ENCODE measurements at regions not wholly inside any gene's neighbourhood (a gene's known extent, or its start where the extent isn't known, plus 50 kb on each side); places are given as distances from the start of the nearest gene placed in this dataset.
"Not testable (repeated sequence)": the region's sequence is repeated elsewhere in the genome, so short reads cannot be mapped to it uniquely, and the experiment has no call there.

DNA sequence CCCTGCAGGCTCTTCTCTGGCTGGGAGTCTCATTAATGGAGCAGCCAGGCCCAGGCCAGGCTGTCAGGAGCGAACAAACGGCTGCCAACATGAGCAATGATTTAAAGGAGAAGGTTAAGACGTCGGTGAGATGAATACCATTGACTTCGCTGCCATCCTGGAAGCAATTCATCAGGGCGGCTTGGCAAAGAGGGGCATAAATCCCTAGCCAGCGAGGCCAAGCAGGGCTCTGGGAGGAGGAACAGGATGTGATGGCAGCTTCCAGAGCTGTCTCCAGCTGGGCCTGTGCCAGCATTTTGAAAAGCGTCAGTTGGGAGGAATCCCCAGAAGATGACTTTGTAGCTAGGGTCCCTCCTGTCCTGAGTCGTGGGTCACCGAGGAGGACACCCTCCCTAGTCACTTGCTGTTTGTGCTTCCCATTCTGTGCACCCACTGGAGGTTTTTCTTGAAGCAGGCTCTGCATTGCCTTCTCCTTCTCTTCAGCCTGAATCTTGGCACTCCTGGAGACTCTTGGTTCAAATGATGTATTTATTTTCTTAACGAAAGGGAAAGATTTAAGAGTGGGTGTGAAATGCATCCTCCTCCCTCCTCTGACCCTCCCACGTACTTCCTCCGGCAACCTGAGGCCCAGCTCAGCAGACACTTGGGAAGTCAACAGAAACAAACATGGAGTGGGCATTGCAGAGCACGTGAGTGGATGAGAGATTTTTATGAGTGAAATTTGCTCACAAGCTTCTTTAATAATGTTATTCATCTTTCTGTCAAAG is 476.3 kb upstream of the CADM1 start (continued):
- no peak for TF ChIP-seq ZNF114 (CRISPR knock-in tag; IDR thresholded peaks at IDR 0.05)
- TF ChIP-seq, protein P1, sequence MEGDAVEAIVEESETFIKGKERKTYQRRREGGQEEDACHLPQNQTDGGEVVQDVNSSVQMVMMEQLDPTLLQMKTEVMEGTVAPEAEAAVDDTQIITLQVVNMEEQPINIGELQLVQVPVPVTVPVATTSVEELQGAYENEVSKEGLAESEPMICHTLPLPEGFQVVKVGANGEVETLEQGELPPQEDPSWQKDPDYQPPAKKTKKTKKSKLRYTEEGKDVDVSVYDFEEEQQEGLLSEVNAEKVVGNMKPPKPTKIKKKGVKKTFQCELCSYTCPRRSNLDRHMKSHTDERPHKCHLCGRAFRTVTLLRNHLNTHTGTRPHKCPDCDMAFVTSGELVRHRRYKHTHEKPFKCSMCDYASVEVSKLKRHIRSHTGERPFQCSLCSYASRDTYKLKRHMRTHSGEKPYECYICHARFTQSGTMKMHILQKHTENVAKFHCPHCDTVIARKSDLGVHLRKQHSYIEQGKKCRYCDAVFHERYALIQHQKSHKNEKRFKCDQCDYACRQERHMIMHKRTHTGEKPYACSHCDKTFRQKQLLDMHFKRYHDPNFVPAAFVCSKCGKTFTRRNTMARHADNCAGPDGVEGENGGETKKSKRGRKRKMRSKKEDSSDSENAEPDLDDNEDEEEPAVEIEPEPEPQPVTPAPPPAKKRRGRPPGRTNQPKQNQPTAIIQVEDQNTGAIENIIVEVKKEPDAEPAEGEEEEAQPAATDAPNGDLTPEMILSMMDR (conservative IDR thresholded peaks at IDR 0.05; ENCODE audit: low read depth in 2 of 2), result no peak
- no peak for TF ChIP-seq ZNF331 (CRISPR knock-in tag; IDR thresholded peaks at IDR 0.05; ENCODE audit: low read depth)

DNA sequence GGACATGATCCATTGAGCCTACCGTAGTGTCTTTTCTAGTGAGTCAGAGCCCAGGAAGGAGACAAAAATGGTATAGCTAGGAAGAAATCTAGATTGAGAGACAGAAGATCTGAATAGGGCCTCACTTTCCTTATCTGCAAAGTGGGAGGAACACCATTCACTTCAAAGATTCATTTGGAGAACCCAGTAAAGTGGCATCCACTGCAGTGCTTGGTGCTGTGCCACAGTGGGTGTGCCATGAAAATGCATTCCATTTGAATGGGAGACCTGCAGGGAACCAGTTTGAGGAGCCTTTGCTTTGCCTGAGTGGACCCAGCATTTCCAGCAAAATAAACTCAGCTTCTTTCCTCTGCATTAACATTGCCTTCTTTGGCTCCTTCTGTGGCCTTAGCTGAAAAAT is 470.5 kb upstream of the CADM1 start:
- H3K9me2 ChIP-seq (ENCODE audit: insufficient read depth), result no peaks in the 10 kb centered on the region
- H3K27me3 ChIP-seq (ENCODE audit: insufficient read depth), result peaks cover 25% of the 10 kb centered on the region
- peak overlapping the region; percentile 82 for H3K4me2 ChIP-seq
- H4K20me1 ChIP-seq (replicated peaks; ENCODE audit: insufficient read depth), result no peaks in the 10 kb centered on the region
- no peak overlapping the region for H3K27ac ChIP-seq (ENCODE audit: low read depth)
- ATAC-seq, result peak; percentile 80
- peaks cover 12% of the 10 kb centered on the region for H3K27me3 Mint-ChIP-seq (ENCODE audit: insufficient read depth, low read depth, poor library complexity)
- H3K36me3 Mint-ChIP-seq (ENCODE audit: low read depth), result no peaks in the 10 kb centered on the region; the same call in 2 of the 3 replicates
- DNase-seq (ENCODE audit: low spot score), result peak; percentile 21
- no peaks in the 10 kb centered on the region for H3K36me3 ChIP-seq (ENCODE audit: insufficient read depth)
- H3K27ac Mint-ChIP-seq, result 0 out of 2 replicates have a peak overlapping the region, but pooled peaks have one; percentile 61
- TF ChIP-seq, protein P1 (conservative IDR thresholded peaks at IDR 0.05; ENCODE audit: low read depth in 2 of 2), result no peak
- H2AFZ ChIP-seq, result peak overlapping the region; percentile 92; the same call in 1 of the 2 replicates
- H3K9me3 Mint-ChIP-seq, result peaks cover 15% of the 10 kb centered on the region; the same call in 2 of the 3 replicates
- peak overlapping the region; percentile 53 for H3K4me3 ChIP-seq
- peaks cover 25% of the 10 kb centered on the region for H3K4me1 Mint-ChIP-seq
- H3K4me1 ChIP-seq (ENCODE audit: insufficient read depth), result peaks cover 16% of the 10 kb centered on the region
- H3K79me2 ChIP-seq (replicated peaks; ENCODE audit: insufficient read depth), result no peaks in the 10 kb centered on the region
- H3F3A ChIP-seq (replicated peaks; ENCODE audit: low read depth), result no peaks in the 10 kb centered on the region
- peak overlapping the region; percentile 75 for H3K4me3 Mint-ChIP-seq

- Histone ChIP-seq H3K4me2 (peak overlapping the region; percentile 55), H3K27me3 (ENCODE audit: insufficient read depth) (peaks cover 27% of the 10 kb centered on the region), H3K4me3 (peak overlapping the region; percentile 38; the same call in 1 of the 2 replicates)
- H2AFZ ChIP-seq; H4K20me1 ChIP-seq (replicated peaks; ENCODE audit: insufficient read depth); H3K27ac ChIP-seq (ENCODE audit: low read depth); H3K4me3 Mint-ChIP-seq; H3K4me1 ChIP-seq (ENCODE audit: insufficient read depth); H3K36me3 Mint-ChIP-seq (ENCODE audit: low read depth); H3K27me3 Mint-ChIP-seq (ENCODE audit: insufficient read depth, low read depth, poor library complexity); H3K27ac Mint-ChIP-seq; ATAC-seq; H3K9me2 ChIP-seq (ENCODE audit: insufficient read depth); H3K79me2 ChIP-seq (replicated peaks; ENCODE audit: insufficient read depth); H3K4me1 Mint-ChIP-seq; H3F3A ChIP-seq (replicated peaks; ENCODE audit: low read depth); H3K36me3 ChIP-seq (ENCODE audit: insufficient read depth): not testable (repeated sequence)
- peak; percentile 33 for DNase-seq (ENCODE audit: low spot score)
- peaks cover 15% of the 10 kb centered on the region; the same call in 2 of the 3 replicates for H3K9me3 Mint-ChIP-seq
Measured at GRCh38 chr11:115967203-115967602, 463.0 kb upstream of the CADM1 start.
